ELR (cell line): ENCODE measurements at regions not wholly inside any gene's neighbourhood (a gene's known extent, or its start where the extent isn't known, plus 50 kb on each side); places are given as distances from the start of the nearest gene placed in this dataset.

Experiments
- DNase-seq: peaks from one replicate; pipeline ENCODE4 v3.0.0-alpha.2; 2015; ENCODE audit warnings: low read depth

GRCh38 chr3:76349715-76350480 lies 564.5 kb upstream of the ZNF717 start:
- DNase-seq, result no peak

- DNase-seq, result no peak
Observed at GRCh38 chr3:76352051-76352450, 566.7 kb upstream of the ZNF717 start.

GRCh38 chr3:76352511-76353284 lies 567.3 kb upstream of the ZNF717 start:
- DNase-seq, result no peak

- no peak for DNase-seq
Observed at GRCh38 chr3:76353683-76354082, 568.3 kb upstream of the ZNF717 start.

GRCh38 chr3:76361010-76361409 lies 575.7 kb upstream of the ZNF717 start:
- no peak for DNase-seq

GRCh38 chr3:76362643-76363042 lies 577.3 kb upstream of the ZNF717 start:
- DNase-seq, result no peak

- DNase-seq, result no peak
Observed at GRCh38 chr3:76365275-76365674, 579.9 kb upstream of the ZNF717 start.

GRCh38 chr3:76367281-76367680 lies 581.9 kb upstream of the ZNF717 start:
- peak; percentile 73 for DNase-seq

- DNase-seq, result peak; percentile 68
Observed at GRCh38 chr3:76369170-76369569, 583.8 kb upstream of the ZNF717 start.

GRCh38 chr3:76370749-76371520 lies 585.6 kb upstream of the ZNF717 start:
- peak; percentile 27 for DNase-seq

GRCh38 chr3:76372497-76372896 lies 587.1 kb upstream of the ZNF717 start:
- peak; percentile 55 for DNase-seq

- no peak for DNase-seq
Observed at GRCh38 chr3:76377074-76377473, 591.7 kb upstream of the ZNF717 start.

- DNase-seq, result no peak
Observed at GRCh38 chr3:76378789-76379188, 593.4 kb upstream of the ZNF717 start.

GRCh38 chr3:76383781-76384180 lies 598.4 kb upstream of the ZNF717 start:
- DNase-seq, result no peak

- no peak for DNase-seq
Observed at GRCh38 chr3:76387000-76387399, 601.7 kb upstream of the ZNF717 start.

GRCh38 chr3:76400141-76400540 lies 614.8 kb upstream of the ZNF717 start:
- DNase-seq, result peak; percentile 57

GRCh38 chr3:76402926-76403325 lies 617.6 kb upstream of the ZNF717 start:
- peak; percentile 22 for DNase-seq

- peak; percentile 37 for DNase-seq
Observed at GRCh38 chr3:76403556-76403955, 618.2 kb upstream of the ZNF717 start.

GRCh38 chr3:76405196-76405595 lies 619.8 kb upstream of the ZNF717 start:
- DNase-seq, result peak; percentile 50

- DNase-seq, result peak; percentile 16
Observed at GRCh38 chr3:76410762-76411281, 625.5 kb upstream of the ZNF717 start.

GRCh38 chr3:76415384-76415783 lies 624.5 kb upstream of the ROBO2 start:
- peak; percentile 33 for DNase-seq

GRCh38 chr3:76429581-76430177 lies 610.2 kb upstream of the ROBO2 start:
- DNase-seq, result no peak
